ENCODE measurements at regions not wholly inside any gene's neighbourhood (a gene's known extent, or its start where the extent isn't known, plus 50 kb on each side); places are given as distances from the start of the nearest gene placed in this dataset.

DNA sequence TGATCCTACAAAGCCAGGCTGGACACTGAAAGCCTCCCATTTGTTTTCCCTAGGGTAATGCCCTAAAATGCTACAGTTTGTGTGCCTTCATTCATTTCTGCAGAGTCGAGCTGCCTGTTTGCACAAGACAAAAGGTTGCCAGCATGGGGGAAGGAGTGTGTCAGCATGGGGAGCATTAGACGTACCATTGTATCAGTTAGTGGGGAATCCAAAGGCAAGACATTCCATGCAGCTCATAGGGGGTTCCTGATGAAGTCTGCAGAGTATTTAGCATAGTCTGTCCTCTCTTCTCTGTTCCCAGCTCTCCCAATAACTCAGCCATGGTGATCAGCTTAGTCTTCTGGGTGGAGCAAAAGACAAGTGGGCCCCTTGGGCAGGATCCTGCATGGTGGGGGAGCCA, 276.9 kb upstream of the PCDH7 start:
- no peaks in the 10 kb centered on the region for H3K36me3 Mint-ChIP-seq
- H3K27ac Mint-ChIP-seq, result no peak overlapping the region
- no peaks in the 10 kb centered on the region for H3K4me1 Mint-ChIP-seq
- H3K4me3 Mint-ChIP-seq, result no peak overlapping the region
- H3K27me3 Mint-ChIP-seq, result no peaks in the 10 kb centered on the region
- no peak for ATAC-seq
- H3K9me3 Mint-ChIP-seq (ENCODE audit: low read depth), result peaks cover 3% of the 10 kb centered on the region
- no peak for DNase-seq
- CTCF ChIA-PET, result no interaction called here

DNA sequence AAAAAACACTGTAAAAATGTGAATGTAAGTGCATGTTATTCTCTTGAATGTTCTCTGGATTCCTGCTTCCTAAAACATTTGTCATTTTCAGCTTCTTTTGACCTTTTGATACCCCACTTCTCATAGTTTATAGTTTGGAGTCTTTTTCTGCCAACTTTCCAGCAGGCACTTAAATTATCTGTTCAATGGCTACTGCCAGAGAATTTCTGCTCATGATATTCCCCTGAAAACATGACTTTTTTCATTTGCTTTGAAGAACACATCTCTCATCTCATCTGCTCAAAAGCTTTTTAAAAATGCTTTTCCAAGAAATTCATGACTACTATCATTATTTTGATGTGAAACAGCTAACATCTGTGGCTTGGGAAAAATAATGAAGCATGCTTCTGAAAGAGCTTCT, 269.7 kb upstream of the PCDH7 start:
- H3K9me3 Mint-ChIP-seq (ENCODE audit: low read depth), result peaks cover 11% of the 10 kb centered on the region
- no peak for DNase-seq
- no peaks in the 10 kb centered on the region for H3K27me3 Mint-ChIP-seq
- CTCF ChIA-PET, result no interaction called here
- H3K4me1 Mint-ChIP-seq, result no peaks in the 10 kb centered on the region
- ATAC-seq, result no peak
- H3K36me3 Mint-ChIP-seq, result no peaks in the 10 kb centered on the region
- H3K27ac Mint-ChIP-seq, result no peak overlapping the region
- no peak overlapping the region for H3K4me3 Mint-ChIP-seq

DNA sequence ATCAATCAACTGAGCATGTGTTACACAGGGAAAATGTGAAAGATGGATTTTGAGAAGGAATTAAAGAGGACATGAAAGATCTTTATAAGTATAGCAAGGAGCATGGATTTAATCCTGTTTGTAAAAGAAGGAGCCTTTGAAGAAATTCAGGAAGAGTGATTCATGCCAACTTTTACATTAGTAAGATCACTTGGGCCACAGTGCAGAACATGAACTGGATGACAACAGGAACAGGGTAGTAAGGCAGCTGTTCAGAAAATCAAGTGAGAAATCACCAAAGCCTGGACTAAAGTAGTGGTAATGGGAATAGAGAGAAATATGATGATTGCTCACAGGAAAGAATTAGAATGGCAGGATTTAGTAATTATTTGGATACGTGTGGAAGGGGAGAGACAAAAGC, 265.7 kb upstream of the PCDH7 start:
- no peak overlapping the region for H3K4me3 Mint-ChIP-seq
- no peak overlapping the region for H3K27ac Mint-ChIP-seq
- no peaks in the 10 kb centered on the region for H3K27me3 Mint-ChIP-seq
- peaks cover 13% of the 10 kb centered on the region for H3K9me3 Mint-ChIP-seq (ENCODE audit: low read depth)
- no peaks in the 10 kb centered on the region for H3K4me1 Mint-ChIP-seq
- DNase-seq (no peak), ATAC-seq (no peak)
- H3K36me3 Mint-ChIP-seq, result no peaks in the 10 kb centered on the region
- CTCF ChIA-PET, result no interaction called here

DNA sequence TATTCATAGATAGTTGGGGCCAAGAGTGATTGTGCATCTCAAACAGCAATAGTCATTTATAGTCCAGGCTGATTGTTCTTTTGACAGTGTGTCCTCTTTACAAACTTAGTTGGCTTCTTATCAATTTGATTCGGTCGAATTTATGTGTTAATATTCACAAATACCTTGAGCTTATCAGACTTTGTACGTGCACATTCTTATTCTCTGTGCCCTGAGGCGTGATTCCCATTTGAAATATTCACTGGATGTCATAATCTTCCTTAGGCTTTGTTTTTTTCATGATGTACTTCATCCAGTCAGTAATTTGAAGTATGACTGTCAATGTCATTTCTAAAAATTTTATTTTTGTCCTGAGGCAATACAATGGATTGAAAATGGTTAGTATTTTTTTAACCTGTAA, 263.5 kb upstream of the PCDH7 start:
- no peaks in the 10 kb centered on the region for H3K4me1 Mint-ChIP-seq
- no peaks in the 10 kb centered on the region for H3K27me3 Mint-ChIP-seq
- H3K4me3 Mint-ChIP-seq, result no peak overlapping the region
- DNase-seq, result no peak
- no peaks in the 10 kb centered on the region for H3K36me3 Mint-ChIP-seq
- H3K9me3 Mint-ChIP-seq (ENCODE audit: low read depth), result peaks cover 18% of the 10 kb centered on the region
- CTCF ChIA-PET, result no interaction called here
- ATAC-seq, result no peak
- no peak overlapping the region for H3K27ac Mint-ChIP-seq

DNA sequence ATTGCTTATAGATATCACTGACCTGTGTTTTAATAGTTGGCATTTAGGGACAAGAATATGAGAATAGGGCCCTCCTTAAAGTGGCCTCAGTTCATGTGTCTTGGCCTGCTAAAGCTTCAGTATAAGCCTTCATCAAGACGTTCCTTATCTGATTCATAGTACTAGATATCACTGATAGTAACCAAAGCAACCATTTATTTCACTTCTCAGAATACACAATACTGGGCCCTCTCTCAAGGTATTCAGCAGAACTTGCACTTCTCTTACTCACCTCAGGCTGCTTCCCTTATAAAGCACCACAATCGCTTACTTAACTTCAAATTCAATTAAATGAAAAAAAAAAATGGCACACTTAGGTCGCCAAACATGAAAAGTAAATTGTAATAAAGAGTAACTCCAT, 259.4 kb upstream of the PCDH7 start:
- no peak overlapping the region for H3K27ac Mint-ChIP-seq
- ATAC-seq (no peak), DNase-seq (no peak)
- H3K36me3 Mint-ChIP-seq, result no peaks in the 10 kb centered on the region
- no peaks in the 10 kb centered on the region for H3K27me3 Mint-ChIP-seq
- H3K9me3 Mint-ChIP-seq (ENCODE audit: low read depth), result peaks cover 17% of the 10 kb centered on the region
- CTCF ChIA-PET, result no interaction called here
- H3K4me1 Mint-ChIP-seq, result no peaks in the 10 kb centered on the region
- H3K4me3 Mint-ChIP-seq, result no peak overlapping the region

DNA sequence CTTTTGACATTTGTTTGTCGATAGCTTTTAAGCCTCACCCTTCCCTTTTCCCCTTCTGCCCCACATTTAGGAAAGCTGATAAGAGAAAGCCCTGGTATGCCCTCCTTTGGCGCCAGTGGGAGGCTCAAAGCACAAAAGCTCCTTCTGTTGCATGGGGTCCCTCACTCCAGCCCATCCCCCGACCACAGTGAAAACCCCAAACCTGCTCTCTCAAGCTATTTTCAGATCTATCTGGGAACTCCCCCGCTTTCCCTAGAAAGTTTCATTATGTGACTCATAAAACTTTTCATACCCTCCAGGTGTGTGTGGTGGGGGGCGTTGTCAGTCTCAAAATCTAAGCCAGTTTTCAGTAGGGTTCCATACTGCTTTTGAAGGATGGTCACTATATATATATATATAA, 259.0 kb upstream of the PCDH7 start:
- Mint-ChIP-seq H3K4me1 (no peaks in the 10 kb centered on the region), H3K27me3 (no peaks in the 10 kb centered on the region), H3K4me3 (no peak overlapping the region), H3K9me3 (ENCODE audit: low read depth) (peaks cover 17% of the 10 kb centered on the region), H3K36me3 (no peaks in the 10 kb centered on the region), H3K27ac (no peak overlapping the region)
- CTCF ChIA-PET, result no interaction called here
- ATAC-seq (no peak), DNase-seq (no peak)

DNA sequence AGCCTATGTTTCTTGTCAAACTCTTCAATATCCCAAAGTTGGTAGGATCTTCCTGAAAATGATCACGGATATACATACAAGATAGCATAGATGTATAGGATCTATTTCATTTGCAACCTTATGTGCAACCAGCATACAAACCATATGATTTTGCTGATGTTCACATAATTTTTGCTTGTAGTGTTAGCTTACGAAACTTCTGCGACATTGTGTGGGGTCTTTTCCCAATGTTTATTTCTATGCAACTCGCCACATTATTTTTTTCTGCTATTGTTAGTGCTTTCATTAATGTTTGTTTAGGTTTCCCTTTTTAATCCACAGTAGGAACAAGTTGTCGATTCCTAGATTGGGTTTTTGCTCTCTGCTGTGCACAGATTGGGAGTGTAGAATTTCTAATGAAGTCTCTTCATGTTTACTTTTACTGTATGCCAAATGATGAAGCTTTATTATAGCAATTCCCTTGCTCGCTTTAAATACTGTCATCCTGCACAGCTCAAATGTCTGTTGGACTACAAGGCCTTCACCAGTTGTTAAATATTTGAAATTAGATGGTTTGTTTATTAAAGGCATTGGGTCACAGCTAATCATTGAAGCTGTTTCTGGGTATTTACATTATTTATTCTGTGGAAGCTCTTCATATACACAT, 257.6 kb upstream of the PCDH7 start:
- H3K36me3 Mint-ChIP-seq, result no peaks in the 10 kb centered on the region
- CTCF ChIA-PET, result no interaction called here
- H3K27ac Mint-ChIP-seq, result no peak overlapping the region
- DNase-seq (no peak), ATAC-seq (no peak)
- H3K9me3 Mint-ChIP-seq (ENCODE audit: low read depth), result peaks cover 14% of the 10 kb centered on the region
- H3K4me3 Mint-ChIP-seq, result no peak overlapping the region
- H3K27me3 Mint-ChIP-seq, result no peaks in the 10 kb centered on the region
- no peaks in the 10 kb centered on the region for H3K4me1 Mint-ChIP-seq

DNA sequence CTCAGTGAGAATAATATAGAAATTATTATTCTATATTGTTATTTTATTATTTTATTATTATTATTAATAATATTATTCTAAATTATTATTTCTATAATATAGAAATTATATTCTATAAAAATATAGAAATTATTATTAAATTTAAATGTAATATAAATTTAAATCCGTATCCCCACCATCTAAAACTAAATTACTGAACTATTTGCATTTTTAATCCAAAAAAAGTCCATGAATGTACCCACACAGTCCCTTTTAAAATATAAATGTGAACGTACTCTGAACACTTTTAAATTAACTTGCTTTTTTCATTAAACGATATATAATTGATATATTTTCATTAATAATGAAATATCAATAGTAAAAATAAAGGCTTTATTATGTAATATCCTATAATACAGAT, 248.3 kb upstream of the PCDH7 start:
- DNase-seq (no peak), ATAC-seq (no peak)
- Mint-ChIP-seq H3K27me3 (no peaks in the 10 kb centered on the region), H3K9me3 (ENCODE audit: low read depth) (peaks cover 2% of the 10 kb centered on the region), H3K4me1 (no peaks in the 10 kb centered on the region), H3K4me3 (no peak overlapping the region), H3K27ac (no peak overlapping the region), H3K36me3 (no peaks in the 10 kb centered on the region)
- CTCF ChIA-PET, result no interaction called here

DNA sequence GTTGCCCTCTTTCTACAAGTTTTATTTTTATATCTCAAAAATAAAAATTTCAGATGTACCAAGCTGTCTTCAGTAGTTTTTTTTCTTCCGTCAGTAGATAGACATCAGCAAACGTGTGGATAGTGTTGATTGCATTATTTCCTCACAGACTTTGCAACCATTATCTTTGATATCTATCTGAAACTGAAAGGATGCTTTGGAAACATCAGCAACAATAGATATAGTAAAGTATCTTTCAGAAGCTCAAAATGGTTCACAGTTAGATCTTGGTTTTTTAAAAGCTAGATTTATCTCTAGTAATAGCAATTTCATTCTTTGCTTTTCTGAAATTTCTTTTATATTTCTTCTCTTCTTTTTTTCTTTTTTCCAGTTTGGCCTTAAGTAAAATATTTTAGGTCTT, 246.9 kb upstream of the PCDH7 start:
- Mint-ChIP-seq H3K9me3 (ENCODE audit: low read depth) (no peaks in the 10 kb centered on the region), H3K27ac (no peak overlapping the region), H3K4me3 (no peak overlapping the region), H3K27me3 (no peaks in the 10 kb centered on the region), H3K4me1 (no peaks in the 10 kb centered on the region), H3K36me3 (no peaks in the 10 kb centered on the region)
- no peak for ATAC-seq
- DNase-seq, result no peak
- CTCF ChIA-PET, result no interaction called here

DNA sequence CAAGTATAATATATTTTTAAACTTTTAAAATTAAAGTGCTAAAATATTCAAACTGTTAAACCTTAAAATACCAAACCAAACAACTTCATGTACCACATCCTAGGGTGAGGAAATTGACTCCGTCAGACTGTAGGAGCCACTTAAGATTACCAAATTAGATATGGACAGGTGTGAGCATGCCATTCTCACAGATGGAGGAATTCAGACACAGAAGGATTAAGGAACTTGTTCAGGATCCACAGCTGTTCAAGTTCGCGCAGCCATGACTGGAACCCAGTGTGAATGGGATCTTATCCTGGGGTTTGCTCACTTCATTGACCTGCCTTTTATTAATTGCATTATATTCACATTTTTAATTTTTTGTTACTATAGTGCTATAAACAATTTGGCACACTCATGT, 224.9 kb upstream of the PCDH7 start:
- Mint-ChIP-seq H3K9me3 (ENCODE audit: low read depth) (peaks cover 7% of the 10 kb centered on the region), H3K27me3 (no peaks in the 10 kb centered on the region), H3K27ac (no peak overlapping the region), H3K4me3 (no peak overlapping the region), H3K36me3 (no peaks in the 10 kb centered on the region), H3K4me1 (no peaks in the 10 kb centered on the region)
- DNase-seq (no peak), ATAC-seq (no peak)
- CTCF ChIA-PET, result no interaction called here

DNA sequence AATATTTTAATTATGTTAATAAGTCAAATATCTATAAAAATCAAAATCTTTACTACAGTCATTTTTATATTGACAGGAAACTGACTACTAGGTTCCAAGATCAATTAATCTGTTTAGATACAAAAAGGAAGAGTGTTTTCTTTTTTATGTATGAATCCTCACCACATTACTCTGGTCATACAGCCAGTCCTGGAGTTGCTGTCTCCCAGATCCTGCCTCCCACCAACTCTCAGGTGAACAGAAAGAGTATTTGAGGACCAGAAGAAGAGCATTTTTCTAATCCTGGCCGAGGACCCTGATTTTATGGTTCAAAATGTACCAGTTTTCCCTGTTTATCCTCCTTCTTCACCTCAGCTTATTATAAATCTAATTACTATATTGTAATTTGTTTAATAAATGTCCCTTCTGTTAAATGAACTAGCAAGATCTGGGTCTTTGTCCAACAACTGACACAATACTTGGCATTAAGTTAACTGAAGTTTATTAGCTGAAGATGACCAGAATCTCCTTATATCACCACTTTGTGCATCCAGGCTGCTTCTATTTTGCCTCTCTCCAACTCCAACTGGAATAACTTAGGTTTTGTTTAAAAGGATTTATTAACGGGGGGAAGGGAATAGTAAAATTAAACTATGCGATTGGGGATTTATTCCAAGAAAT, 224.4 kb upstream of the PCDH7 start:
- H3K27ac Mint-ChIP-seq, result no peak overlapping the region
- DNase-seq, result no peak
- H3K4me1 Mint-ChIP-seq, result no peaks in the 10 kb centered on the region
- no peak overlapping the region for H3K4me3 Mint-ChIP-seq
- no peak for ATAC-seq
- no peaks in the 10 kb centered on the region for H3K27me3 Mint-ChIP-seq
- no peaks in the 10 kb centered on the region for H3K36me3 Mint-ChIP-seq
- H3K9me3 Mint-ChIP-seq (ENCODE audit: low read depth), result peaks cover 7% of the 10 kb centered on the region
- CTCF ChIA-PET, result no interaction called here

DNA sequence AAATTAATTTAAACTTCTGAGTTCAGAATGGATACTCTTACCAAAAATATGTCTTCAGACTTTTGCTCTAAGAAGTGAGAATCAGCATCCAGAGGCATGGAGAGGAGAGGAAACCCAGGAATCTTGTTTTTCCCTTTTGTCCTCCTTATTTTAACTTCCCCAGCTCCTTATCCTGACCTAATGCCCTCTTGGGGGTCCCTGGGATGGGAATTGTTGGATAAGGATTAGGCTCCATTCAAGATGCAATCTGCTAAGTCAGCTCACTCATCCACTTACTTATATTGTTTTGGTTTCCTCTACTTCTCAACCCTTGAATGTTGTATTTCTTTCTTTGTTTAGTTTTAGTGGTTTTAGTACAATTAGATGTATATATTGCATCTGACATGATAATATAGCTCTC, 208.4 kb upstream of the PCDH7 start:
- no peaks in the 10 kb centered on the region for H3K36me3 Mint-ChIP-seq
- H3K27me3 Mint-ChIP-seq, result no peaks in the 10 kb centered on the region
- ATAC-seq (no peak), DNase-seq (no peak)
- H3K4me1 Mint-ChIP-seq, result no peaks in the 10 kb centered on the region
- peaks cover 8% of the 10 kb centered on the region for H3K9me3 Mint-ChIP-seq (ENCODE audit: low read depth)
- CTCF ChIA-PET, result interaction anchor here (0.5 kb wide), 1 partner anchor 1668 kb away, joined by 3 read pairs; no protein-coding TSS in a partner anchor
- H3K4me3 Mint-ChIP-seq, result no peak overlapping the region
- H3K27ac Mint-ChIP-seq, result no peak overlapping the region

DNA sequence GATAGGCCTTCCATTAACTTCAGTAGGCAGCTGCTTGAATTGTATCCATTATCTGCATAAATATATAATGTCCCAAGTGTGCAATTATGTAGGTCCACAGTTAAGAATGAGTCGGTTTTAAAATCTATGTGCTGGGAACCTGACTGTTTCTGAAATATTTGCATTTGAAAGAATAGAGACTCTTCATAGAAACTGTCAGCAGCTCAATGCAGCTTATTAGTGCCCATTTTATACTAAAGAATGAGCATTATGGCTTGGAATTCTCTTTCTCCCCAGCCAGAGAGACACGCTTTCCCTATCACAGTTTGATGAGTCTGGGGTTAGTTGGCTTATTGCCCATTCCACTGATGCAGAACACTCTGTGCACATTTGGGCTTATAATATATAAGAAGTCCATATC, 202.0 kb upstream of the PCDH7 start:
- DNase-seq (no peak), ATAC-seq (no peak)
- H3K4me1 Mint-ChIP-seq, result no peaks in the 10 kb centered on the region
- no peak overlapping the region for H3K4me3 Mint-ChIP-seq
- no peaks in the 10 kb centered on the region for H3K36me3 Mint-ChIP-seq
- H3K27me3 Mint-ChIP-seq, result no peaks in the 10 kb centered on the region
- peaks cover 9% of the 10 kb centered on the region for H3K9me3 Mint-ChIP-seq (ENCODE audit: low read depth)
- H3K27ac Mint-ChIP-seq, result no peak overlapping the region
- CTCF ChIA-PET, result no interaction called here

DNA sequence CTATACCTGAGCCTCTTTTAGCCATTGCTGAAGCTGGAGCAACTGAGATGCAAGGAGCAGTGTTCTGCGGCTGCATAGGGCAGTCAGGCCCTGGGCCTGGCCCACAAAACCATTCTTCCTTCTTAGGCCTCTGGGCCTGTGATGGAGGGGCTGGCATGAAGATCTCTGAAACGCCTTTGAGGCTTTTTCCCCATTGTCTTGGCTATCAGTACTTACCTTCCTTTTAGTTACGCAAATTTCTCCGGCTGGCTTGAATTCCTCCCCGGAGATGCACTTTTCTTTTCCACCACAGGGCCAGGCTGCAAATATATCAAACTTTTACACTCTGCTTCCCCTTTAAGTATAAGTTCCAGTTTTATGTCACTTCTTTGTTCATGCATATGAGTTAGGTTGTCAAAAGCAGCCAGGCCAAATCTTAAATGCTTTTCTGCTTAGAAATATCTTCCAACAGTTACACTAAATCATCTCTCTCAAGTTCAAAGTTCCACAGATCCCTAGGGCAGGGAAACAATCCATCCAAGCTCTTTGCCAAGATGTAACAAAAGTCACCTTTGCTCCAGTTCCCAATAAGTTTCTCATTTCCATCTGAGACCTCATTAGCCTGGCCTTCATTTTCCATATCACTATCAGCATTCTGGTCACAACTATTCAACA, 194.4 kb upstream of the PCDH7 start:
- H3K36me3 Mint-ChIP-seq, result no peaks in the 10 kb centered on the region
- H3K4me1 Mint-ChIP-seq, result no peaks in the 10 kb centered on the region
- DNase-seq (no peak), ATAC-seq (no peak)
- H3K27me3 Mint-ChIP-seq, result no peaks in the 10 kb centered on the region
- no peak overlapping the region for H3K27ac Mint-ChIP-seq
- no peak overlapping the region for H3K4me3 Mint-ChIP-seq
- H3K9me3 Mint-ChIP-seq (ENCODE audit: low read depth), result peaks cover 12% of the 10 kb centered on the region
- CTCF ChIA-PET, result no interaction called here
